Right renal cortex interstitium (tissue), 3 donors: ENCODE measurements at regions not wholly inside any gene's neighbourhood (a gene's known extent, or its start where the extent isn't known, plus 50 kb on each side); places are given as distances from the start of the nearest gene placed in this dataset.
"Not testable (repeated sequence)": the region's sequence is repeated elsewhere in the genome, so short reads cannot be mapped to it uniquely, and the experiment has no call there.

ENCODE experiments used
- DNase-seq, 3 donors: peaks; one replicate each; pipeline ENCODE4 v3.0.0-alpha.2; 2013; ENCODE audit warnings: low read depth in 3 of 3, low spot score in 2 of 3

DNA sequence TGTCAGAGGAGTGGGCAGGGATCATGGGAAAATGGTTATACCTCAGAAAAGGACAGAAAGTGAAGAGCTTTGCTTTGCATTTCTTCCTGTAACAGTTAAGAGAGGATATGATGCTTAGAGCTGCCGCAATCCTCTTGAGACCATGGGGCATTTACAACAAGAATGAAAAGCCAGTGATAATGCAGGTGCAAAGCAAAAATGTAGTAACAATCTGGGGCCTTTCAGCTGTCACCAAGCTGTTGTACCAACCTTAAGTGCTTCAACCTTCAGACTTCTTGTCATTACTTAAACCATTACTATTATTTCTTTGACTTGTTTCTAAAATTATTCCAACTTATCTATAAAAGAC, 1337.6 kb downstream of the RPIA start:
- DNase-seq: not testable (repeated sequence)

DNA sequence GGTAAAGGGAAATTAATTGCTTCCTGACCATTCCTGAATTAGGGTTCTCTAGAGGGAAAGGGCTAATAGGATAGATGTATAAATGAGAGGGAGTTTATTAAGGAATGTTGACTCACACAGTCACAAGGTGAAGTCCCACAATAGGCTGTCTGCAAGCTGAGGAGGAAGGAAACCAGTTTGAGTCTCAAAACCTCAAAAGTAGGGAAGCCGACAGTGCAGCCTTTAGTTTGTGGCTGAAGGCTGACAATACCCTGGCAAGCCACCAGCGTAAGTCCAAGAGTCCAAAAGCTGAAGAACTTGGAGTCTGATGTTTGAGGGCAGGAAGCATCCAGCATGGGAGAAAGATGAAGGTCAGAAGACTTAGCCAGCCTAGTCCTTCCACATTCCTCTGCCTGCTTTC, 1340.8 kb downstream of the RPIA start:
- not testable (repeated sequence) for DNase-seq

GRCh38 chr2:90036335-90036734, 1344.9 kb downstream of the RPIA start:
- DNase-seq: not testable (repeated sequence)

DNA sequence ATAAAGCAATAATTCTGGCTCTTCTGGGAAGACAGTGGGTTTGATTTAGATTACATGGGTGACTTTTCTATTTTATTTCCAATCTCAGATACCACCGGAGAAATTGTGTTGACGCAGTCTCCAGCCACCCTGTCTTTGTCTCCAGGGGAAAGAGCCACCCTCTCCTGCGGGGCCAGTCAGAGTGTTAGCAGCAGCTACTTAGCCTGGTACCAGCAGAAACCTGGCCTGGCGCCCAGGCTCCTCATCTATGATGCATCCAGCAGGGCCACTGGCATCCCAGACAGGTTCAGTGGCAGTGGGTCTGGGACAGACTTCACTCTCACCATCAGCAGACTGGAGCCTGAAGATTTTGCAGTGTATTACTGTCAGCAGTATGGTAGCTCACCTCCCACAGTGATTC, 1347.6 kb downstream of the RPIA start:
- DNase-seq: not testable (repeated sequence)

GRCh38 chr2:90047776-90048175, 1356.3 kb downstream of the RPIA start:
- not testable (repeated sequence) for DNase-seq

- not testable (repeated sequence) for DNase-seq
Measured at GRCh38 chr2:90052113-90052631, 1360.7 kb downstream of the RPIA start.

DNA sequence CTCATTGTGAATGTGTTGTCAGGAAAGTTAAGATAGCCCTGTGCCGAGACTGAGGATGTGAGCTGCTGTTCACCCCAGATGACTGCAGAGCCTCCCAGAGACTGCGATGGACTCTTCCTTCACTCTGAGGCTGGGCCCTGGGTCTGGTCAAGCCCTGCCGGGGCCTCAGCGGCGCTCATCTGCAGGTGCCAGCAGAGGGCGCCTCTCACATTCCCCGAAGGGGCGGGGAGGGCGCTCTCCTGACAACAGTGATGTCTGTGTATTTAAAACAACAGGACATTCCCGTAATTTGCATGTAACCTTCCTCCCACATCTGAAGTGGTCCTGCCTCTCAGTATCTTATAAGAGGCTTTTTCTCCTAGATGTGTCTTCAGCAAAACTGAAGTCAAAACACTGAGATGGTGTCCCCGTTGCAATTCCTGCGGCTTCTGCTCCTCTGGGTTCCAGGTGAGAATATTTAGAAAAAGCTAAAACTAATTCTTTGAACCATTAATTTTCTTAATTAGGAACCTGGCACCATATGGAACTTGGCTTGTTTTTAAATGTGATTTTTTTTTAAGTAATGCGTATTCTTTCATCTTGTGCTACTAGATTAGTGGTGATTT, 1377.9 kb downstream of the RPIA start:
- DNase-seq: no peak

DNA sequence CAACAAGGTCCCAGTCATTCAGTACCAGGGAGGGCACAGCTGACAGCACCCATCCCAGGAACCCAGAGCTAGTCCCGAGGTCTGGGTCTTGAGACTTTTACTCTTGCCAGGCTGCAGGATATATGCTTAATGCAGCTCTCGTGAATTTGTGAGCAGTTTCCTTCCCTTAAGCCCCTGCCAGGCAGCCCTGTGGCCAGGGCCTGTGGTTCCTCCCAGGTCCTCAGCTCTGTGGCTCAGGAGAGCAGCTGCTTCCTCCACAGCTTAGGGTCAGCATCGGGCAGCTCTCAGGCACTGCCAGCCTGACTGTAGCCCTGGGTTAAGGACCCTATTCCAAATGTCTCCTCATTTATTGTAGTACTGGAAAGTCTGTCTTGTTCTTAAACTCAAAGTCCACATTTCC, 1384.8 kb downstream of the RPIA start:
- no peak for DNase-seq

- no peak for DNase-seq
Measured at GRCh38 chr2:90077948-90078347, 1386.5 kb downstream of the RPIA start.

- no peak for DNase-seq
Measured at GRCh38 chr2:90079374-90079773, 1387.9 kb downstream of the RPIA start.

- DNase-seq: not testable (repeated sequence)
Measured at GRCh38 chr2:90087792-90088191, 1396.3 kb downstream of the RPIA start.

DNA sequence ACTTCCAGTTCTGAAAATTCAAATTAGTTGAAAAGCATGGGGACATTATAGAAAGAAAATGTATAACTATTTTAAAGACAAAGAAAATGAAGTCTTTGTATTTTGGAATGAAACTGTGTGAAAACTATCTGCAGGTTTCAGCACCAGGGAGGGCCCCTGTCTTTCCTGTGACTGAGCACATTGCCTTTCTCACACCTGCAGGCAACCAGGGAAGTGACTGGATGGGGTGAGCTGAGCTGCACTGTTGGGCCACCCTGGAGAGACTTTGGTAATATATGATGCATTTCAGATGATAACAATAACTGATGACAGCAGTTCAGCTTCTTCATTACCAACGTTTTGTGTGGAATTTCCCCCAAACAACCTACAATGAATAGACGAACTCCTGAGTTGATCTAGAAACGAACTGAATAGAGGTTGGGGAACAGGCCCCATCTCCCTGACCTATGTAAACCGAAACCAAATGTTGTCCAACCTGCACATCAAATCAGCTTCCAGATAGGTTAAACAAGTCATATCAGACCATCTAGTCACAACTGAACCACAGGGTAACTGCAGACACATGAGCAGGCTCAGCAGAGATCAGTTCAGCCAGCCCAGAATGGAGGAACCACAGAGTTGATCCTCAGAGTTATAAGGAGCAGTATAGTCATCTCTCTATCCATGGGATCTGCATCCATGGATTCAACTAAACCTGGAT, 1402.2 kb downstream of the RPIA start:
- not testable (repeated sequence) for DNase-seq

DNA sequence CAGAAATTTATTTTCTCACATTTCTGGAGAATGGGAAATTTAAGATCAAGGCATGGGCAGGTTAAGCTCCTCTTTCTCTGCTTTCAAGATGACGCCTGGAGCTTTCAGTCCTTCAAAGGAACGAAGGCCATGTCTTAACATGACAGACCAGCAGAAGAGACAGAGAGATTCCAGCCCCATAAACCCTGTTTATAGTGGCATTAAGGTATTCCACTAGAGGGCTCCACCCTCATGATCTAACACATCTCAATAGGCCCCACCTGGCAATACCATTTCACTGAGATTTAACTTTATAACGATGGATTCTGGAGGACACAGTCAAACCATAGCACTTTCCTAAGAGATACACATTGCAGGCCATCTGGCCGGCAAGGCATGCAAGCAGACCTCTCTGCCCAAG, 1406.1 kb downstream of the RPIA start:
- not testable (repeated sequence) for DNase-seq

DNA sequence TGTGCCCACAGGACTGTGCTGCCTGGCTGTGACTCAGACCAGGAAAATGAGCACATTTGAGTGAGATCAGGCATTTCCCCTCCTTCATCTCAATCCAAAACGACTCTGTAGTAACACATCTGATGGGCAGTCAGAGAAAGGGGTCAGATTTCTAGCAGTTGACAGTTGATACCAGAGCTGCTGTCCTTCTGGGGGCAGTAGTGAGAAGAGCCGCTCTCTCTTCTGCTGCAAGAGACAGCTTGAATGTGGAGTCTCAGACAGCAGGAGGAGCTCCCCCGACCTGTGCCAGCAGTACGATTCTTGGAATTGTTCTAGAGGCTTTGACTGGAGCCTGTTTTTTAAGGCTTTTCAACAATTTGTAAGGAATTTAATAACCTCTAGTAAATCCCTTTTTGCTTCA, 1413.7 kb downstream of the RPIA start:
- not testable (repeated sequence) for DNase-seq

DNA sequence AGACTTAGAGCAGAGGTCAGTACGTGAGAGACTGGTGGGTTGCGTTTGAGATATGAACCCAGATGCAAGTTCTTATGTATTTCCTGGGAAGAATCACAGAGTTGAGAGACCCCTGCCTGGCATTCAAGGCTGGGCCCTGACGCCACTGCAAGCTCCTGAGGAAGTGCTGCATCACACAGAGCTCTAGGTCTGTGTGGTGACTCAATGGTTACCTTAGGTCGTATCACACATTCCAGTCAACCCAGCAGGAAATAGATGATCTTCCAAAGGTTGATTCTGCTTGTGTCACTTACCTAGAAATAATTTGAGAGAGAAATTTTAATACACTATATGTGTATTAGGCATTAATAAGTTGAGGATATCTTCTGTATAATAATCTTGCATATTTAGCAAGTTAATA, 1431.9 kb downstream of the RPIA start:
- not testable (repeated sequence) for DNase-seq

- not testable (repeated sequence) for DNase-seq
Measured at GRCh38 chr2:90139046-90139445, 1447.6 kb downstream of the RPIA start.

- not testable (repeated sequence) for DNase-seq
Measured at GRCh38 chr2:90141558-90141957, 1450.1 kb downstream of the RPIA start.

GRCh38 chr2:90151805-90152204, 1460.3 kb downstream of the RPIA start:
- DNase-seq: not testable (repeated sequence)

GRCh38 chr2:90170978-90171377, 1479.5 kb downstream of the RPIA start:
- DNase-seq: not testable (repeated sequence)

DNA sequence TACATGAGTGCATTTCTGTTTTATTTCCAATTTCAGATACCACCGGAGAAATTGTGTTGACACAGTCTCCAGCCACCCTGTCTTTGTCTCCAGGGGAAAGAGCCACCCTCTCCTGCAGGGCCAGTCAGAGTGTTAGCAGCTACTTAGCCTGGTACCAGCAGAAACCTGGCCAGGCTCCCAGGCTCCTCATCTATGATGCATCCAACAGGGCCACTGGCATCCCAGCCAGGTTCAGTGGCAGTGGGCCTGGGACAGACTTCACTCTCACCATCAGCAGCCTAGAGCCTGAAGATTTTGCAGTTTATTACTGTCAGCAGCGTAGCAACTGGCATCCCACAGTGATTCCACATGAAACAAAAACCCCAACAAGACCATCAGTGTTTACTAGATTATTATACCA, 1481.6 kb downstream of the RPIA start:
- not testable (repeated sequence) for DNase-seq

- DNase-seq: not testable (repeated sequence)
Measured at GRCh38 chr2:90179591-90179990, 1488.1 kb downstream of the RPIA start.

DNA sequence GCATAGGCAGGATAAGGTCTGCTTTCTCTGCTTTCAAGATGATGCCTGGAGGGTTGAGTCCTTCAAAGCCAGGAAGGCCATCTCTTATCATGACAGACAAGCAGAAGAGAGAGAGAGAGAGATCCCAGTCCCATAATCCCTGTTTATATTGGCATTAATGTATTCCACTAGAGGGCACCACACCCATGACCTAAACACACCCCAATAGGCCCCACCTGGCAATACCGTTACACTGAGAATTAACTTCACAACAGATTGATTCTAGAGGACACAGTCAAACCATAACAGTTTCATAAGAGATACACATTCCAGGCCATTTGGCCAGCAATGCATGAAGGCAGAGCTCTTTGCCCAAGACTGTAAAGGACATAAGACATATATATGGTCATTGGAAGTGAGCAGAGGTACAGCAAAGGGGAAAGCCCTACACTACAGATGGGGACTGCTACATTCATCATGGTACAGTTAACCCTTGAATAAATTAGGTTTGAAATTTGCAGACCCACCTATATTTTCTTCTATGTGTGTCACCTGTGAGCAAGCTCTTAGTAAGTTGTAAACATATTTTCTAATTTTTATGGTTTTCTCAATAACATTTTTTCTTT, 1516.1 kb downstream of the RPIA start:
- DNase-seq: no peak
